ENCODE measurements at regions not wholly inside any gene's neighbourhood (a gene's known extent, or its start where the extent isn't known, plus 50 kb on each side); places are given as distances from the start of the nearest gene placed in this dataset.

DNA sequence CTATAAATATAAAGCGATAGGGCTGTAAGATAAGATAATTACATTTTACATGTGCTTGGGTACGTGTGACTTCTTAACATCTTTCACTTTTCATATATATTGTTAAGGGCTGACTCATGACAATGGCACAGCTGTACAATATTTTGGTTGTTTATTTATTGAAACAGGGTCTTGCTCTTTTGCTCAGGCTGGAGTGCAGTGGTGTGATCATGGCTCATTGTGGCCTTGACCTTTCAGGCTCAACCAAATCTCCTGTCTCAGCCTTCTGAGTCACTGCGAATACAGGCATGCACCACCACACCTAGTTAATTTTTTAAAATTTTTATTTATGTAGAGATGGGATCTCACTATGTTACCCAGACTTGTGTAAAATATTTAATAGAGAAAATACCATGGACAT, 2532.4 kb upstream of the PCDH20 start:
- TF ChIP-seq, protein P1, sequence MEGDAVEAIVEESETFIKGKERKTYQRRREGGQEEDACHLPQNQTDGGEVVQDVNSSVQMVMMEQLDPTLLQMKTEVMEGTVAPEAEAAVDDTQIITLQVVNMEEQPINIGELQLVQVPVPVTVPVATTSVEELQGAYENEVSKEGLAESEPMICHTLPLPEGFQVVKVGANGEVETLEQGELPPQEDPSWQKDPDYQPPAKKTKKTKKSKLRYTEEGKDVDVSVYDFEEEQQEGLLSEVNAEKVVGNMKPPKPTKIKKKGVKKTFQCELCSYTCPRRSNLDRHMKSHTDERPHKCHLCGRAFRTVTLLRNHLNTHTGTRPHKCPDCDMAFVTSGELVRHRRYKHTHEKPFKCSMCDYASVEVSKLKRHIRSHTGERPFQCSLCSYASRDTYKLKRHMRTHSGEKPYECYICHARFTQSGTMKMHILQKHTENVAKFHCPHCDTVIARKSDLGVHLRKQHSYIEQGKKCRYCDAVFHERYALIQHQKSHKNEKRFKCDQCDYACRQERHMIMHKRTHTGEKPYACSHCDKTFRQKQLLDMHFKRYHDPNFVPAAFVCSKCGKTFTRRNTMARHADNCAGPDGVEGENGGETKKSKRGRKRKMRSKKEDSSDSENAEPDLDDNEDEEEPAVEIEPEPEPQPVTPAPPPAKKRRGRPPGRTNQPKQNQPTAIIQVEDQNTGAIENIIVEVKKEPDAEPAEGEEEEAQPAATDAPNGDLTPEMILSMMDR (IDR thresholded peaks at IDR 0.05; ENCODE audit: low read depth, low read length, poor library complexity, severe bottlenecking) = no peak
- TF ChIP-seq EZH2phosphoT487 (IDR thresholded peaks at IDR 0.05; ENCODE audit: borderline replicate concordance, low read length) = no peak
